Stimulated activated naive CD8-positive, alpha-beta T cell treated with anti-CD3 and anti-CD28 coated beads, Interleukin-15, amount 100 ng/mL, for 72 hours (primary cell): ENCODE measurements at regions not wholly inside any gene's neighbourhood (a gene's known extent, or its start where the extent isn't known, plus 50 kb on each side); places are given as distances from the start of the nearest gene placed in this dataset.

Source experiments
- ATAC-seq: fragments of 150-1000 bp; cut with Tn5 transposase; 2 replicates; pipeline ENCODE4 v1.10.0; 2021; ENCODE audit warnings: mild to moderate bottlenecking, moderate library complexity
- DNase-seq, 2 donors: peaks; one replicate each; pipeline ENCODE4 v3.0.0; 2021 to 2022
- H3K27ac Mint-ChIP-seq, 2 donors: one replicate each; pipeline ENCODE4 v1.8.0; 2022; ENCODE audit warnings: mild to moderate bottlenecking in 2 of 2, mixed read lengths in 2 of 2, moderate library complexity in 2 of 2
- H3K27me3 Mint-ChIP-seq: one replicate; pipeline ENCODE4 v1.8.0; 2022; ENCODE audit warnings: mixed read lengths
- H3K4me1 Mint-ChIP-seq: one replicate; pipeline ENCODE4 v1.8.0; 2022; ENCODE audit warnings: mild to moderate bottlenecking, mixed read lengths
- H3K4me3 Mint-ChIP-seq, 2 donors: one replicate each; pipeline ENCODE4 v1.8.0; 2022; ENCODE audit warnings: mild to moderate bottlenecking in 2 of 2, mixed read lengths in 2 of 2, moderate library complexity in 1 of 2
- H3K9me3 Mint-ChIP-seq, 2 donors: one replicate each; pipeline ENCODE4 v1.8.0; 2022; ENCODE audit warnings: mixed read lengths in 2 of 2

DNA sequence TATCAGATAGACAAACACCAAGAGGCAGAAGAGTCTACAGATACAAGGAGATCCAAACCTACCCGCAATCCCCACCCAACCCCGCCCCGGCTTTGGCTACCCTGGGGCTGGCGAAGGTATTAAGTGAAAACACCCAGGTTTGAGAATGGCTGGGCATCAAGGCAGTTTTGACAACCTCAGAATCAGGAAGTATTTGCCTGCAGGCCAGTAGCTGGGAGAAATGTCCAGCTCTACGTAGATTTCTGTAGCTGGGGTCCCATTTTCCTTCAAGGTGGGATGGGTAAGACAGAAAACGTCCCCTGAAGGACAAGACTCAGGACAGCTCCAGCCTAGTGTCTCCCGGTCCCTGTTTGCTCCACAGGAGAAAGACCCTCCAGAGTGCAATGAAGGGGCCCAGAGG lies 101.8 kb upstream of the ERG start:
- H3K4me1 Mint-ChIP-seq, result no peaks in the 10 kb centered on the region
- H3K9me3 Mint-ChIP-seq, result no peaks in the 10 kb centered on the region
- peaks cover 30% of the 10 kb centered on the region for H3K27me3 Mint-ChIP-seq
- H3K27ac Mint-ChIP-seq, result no peak overlapping the region
- H3K4me3 Mint-ChIP-seq, result no peak overlapping the region
- ATAC-seq (no peak), DNase-seq (no peak)

DNA sequence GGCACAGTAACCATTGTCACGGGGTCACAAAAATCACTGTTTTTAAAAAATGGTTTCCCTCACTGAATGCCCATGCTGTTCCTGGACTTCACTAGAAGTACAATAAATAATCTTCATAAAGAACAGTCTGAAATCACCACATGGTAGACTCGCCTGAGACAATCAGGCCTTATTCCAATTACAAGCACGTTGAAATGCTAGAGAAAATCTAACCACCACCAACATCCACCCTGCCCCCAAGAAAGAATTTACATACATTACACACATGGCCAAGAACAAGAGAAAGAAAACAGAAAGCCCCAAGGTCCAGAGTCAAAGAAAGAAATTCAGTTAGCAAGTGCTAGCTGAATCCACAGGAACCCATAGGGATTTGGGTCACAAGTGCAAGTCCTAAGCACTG lies 107.0 kb upstream of the ERG start:
- H3K4me1 Mint-ChIP-seq, result no peaks in the 10 kb centered on the region
- H3K27me3 Mint-ChIP-seq, result no peaks in the 10 kb centered on the region
- no peak overlapping the region for H3K4me3 Mint-ChIP-seq
- no peak for DNase-seq
- no peak for ATAC-seq
- no peak overlapping the region for H3K27ac Mint-ChIP-seq
- no peaks in the 10 kb centered on the region for H3K9me3 Mint-ChIP-seq

DNA sequence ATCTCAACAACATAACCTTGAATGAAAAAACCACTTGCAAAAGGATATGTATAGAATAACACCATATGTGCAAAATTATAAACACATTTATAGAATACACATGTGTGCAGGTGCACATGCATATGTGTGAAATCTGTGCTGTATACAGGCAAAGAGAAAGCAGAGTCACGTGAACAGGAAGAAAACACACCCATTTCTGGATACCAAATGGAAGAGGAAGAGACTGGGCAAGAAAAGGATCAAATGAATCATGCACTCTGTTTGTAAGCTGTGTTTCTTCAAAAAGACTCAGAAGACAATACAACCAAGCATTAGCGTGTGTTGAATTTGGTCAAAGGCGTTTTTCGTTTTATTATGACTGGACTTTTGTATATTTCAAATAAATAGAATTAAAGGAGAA lies 111.3 kb upstream of the ERG start:
- no peak for ATAC-seq

DNA sequence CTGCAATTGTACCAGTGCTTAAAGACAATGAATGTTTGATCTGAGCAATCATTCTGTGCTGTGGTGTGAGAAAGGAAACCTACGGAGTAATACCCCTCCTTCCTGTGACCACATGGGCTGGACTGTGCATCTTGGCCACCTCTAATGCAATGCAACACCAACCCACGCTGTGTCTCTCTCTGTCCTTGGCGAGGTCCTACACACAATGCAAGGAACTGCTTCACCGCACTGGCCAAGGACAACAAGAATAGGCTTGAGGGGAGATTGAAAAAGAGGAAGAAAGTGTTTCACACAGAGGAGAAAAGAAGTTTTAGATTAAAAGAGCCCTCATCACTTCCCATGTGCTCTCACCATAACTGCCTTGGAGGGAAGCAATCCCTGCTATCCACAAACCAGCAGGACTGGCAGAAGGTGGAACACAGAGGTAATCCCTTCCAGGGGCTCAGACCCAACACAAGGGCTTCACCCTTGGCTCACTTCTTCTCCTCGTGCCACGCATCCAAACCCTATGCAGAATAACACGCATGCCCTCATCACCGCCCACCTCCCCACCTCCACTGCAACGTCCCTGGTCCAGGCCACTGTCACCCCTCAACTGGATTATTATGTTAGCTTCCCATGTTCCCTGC lies 112.5 kb upstream of the ERG start:
- no peak overlapping the region for H3K4me3 Mint-ChIP-seq
- H3K27ac Mint-ChIP-seq, result no peak overlapping the region
- ATAC-seq (no peak), DNase-seq (no peak)
- no peaks in the 10 kb centered on the region for H3K4me1 Mint-ChIP-seq
- peaks cover 10% of the 10 kb centered on the region for H3K27me3 Mint-ChIP-seq
- H3K9me3 Mint-ChIP-seq, result no peaks in the 10 kb centered on the region

More for the DNA sequence above, 111.3 kb upstream of the ERG start:
- no peak overlapping the region for H3K4me3 Mint-ChIP-seq
- H3K27ac Mint-ChIP-seq, result no peak overlapping the region
- peaks cover 10% of the 10 kb centered on the region for H3K27me3 Mint-ChIP-seq
- H3K4me1 Mint-ChIP-seq, result no peaks in the 10 kb centered on the region
- no peak for DNase-seq
- H3K9me3 Mint-ChIP-seq, result no peaks in the 10 kb centered on the region

DNA sequence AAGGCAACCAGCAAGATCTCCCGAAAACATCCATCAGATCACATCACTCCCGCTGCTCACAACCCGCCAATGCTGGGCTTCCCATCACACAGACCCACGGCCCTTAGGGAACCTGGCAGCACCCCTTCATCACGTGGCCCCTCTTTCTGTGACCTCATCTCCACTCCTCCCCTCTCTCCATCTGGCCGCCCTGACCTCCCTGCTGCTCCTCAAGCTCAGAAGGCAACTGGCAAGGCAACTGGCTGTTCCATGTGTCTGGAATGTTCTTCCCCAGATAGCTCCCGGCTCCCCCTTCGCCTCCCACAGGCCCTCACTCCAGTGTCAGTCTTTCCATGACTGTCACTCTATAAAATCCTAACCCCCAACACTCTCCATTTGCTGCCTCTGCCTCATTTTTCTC lies 113.0 kb upstream of the ERG start:
- Mint-ChIP-seq H3K27me3 (peaks cover 10% of the 10 kb centered on the region), H3K4me1 (no peaks in the 10 kb centered on the region), H3K9me3 (no peaks in the 10 kb centered on the region), H3K4me3 (no peak overlapping the region), H3K27ac (no peak overlapping the region)
- DNase-seq (no peak), ATAC-seq (no peak)

DNA sequence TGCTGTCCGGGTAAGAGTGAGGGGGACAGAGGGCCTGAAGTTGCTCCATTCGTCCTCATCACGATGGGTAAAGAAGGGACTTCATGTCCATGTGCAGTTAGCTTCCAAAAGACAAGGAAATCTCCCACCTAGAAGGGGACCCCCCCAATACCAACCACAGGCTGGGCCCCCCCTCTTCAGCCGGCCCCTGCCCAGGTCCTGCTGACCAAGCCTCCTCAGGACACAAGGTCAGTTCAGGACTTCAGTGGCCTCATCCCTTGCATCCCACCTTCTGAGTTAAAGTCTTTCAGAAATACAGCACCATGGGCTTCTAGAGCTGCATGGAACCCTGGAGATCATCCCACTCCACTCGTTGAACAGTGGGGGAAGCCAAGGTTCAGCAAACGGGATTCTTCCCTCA lies 115.4 kb upstream of the ERG start:
- Mint-ChIP-seq H3K9me3 (no peaks in the 10 kb centered on the region), H3K4me3 (no peak overlapping the region), H3K27me3 (peaks cover 10% of the 10 kb centered on the region), H3K4me1 (no peaks in the 10 kb centered on the region), H3K27ac (no peak overlapping the region)
- ATAC-seq (no peak), DNase-seq (no peak)

DNA sequence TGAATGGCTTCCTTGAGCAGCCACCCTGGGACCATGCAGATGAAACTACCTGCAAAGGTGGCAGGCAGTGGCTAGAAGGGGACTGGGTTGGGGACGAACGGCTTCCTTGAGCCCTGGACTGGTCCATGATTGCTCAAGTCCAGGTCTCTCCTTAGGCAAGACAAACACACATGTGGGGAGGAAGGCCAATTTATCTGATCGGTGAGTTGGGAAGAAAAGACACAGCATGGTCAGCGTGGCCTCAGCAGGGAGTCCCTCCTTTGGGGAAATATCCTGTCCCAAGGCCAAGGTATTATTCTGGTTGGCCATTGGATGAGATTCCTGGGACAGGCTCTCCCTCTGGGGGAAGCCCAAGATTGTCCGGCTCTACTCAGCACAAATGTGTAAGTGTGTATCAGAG lies 116.3 kb upstream of the ERG start:
- H3K27ac Mint-ChIP-seq, result no peak overlapping the region
- ATAC-seq (no peak), DNase-seq (no peak)
- no peaks in the 10 kb centered on the region for H3K9me3 Mint-ChIP-seq
- peaks cover 10% of the 10 kb centered on the region for H3K27me3 Mint-ChIP-seq
- no peaks in the 10 kb centered on the region for H3K4me1 Mint-ChIP-seq
- no peak overlapping the region for H3K4me3 Mint-ChIP-seq

DNA sequence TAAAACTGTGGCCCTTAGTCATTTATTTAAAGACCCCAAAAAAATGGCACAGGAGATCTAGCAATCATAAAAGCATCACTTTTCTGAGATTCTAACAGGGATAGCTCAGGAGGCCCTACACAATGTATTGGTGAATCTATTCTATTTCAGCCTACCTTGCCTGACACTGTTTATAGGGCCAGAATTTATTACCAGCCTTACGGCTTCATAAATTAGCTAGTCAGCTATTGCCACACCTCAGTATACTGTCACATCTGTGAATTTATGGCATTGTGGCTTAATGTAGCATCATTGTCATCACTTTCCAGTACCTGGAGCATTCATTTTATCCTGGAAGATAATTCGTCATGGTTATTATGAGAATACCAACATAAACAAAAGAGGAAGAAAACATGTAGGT lies 121.2 kb upstream of the ERG start:
- Mint-ChIP-seq H3K4me3 (no peak overlapping the region), H3K27me3 (no peaks in the 10 kb centered on the region), H3K9me3 (no peaks in the 10 kb centered on the region), H3K4me1 (no peaks in the 10 kb centered on the region), H3K27ac (no peak overlapping the region)
- ATAC-seq (no peak), DNase-seq (no peak)

DNA sequence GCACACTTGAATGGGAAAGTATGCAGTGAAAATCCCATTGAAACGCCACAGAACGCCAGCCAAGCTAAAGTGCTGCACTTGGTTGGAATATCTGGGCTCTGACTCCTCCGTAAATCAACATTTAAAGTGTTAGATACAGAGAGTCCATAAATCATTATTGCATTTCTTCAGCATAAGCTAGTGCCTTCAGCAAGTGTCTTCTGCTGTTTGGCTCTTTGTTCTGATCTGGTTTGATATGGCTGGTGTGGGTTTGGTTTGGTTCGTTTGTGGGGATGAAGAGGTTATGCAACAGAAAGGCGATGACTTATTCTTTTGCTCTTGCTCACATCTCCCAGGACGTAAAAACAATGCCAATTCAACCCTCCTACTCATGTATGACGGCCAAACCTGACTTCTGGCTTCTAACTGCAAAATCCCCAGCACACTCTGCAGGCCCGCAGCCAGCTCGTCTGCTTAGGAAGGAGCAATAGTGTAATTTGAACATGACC lies 121.8 kb upstream of the ERG start:
- Mint-ChIP-seq H3K4me3 (no peak overlapping the region), H3K4me1 (no peaks in the 10 kb centered on the region), H3K27ac (peak overlapping the region in 1 of 2 donors; percentile 44), H3K9me3 (no peaks in the 10 kb centered on the region), H3K27me3 (no peaks in the 10 kb centered on the region)
- DNase-seq (no peak), ATAC-seq (no peak)

DNA sequence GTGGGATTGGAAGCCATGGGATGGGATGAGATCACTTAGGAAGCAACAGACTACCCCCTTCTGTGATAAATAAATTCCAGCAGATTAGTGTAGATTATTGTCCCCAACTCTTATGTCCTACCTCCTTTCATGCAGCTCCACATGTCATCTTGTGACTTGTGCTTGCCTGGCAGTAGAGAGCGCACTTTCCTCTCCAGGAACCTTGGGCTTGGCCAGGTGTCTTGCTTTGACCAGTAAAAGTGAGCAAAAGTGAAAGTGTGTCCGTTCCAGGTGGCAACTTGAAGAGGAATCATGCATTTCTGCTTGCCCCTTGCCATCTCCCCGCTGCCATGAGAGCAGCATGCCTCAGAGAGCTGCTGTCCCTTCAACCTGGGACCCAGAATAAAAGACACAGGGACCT lies 122.9 kb upstream of the ERG start:
- H3K4me1 Mint-ChIP-seq, result no peaks in the 10 kb centered on the region
- no peak overlapping the region for H3K4me3 Mint-ChIP-seq
- no peaks in the 10 kb centered on the region for H3K9me3 Mint-ChIP-seq
- no peak overlapping the region for H3K27ac Mint-ChIP-seq
- DNase-seq (no peak), ATAC-seq (no peak)
- no peaks in the 10 kb centered on the region for H3K27me3 Mint-ChIP-seq

DNA sequence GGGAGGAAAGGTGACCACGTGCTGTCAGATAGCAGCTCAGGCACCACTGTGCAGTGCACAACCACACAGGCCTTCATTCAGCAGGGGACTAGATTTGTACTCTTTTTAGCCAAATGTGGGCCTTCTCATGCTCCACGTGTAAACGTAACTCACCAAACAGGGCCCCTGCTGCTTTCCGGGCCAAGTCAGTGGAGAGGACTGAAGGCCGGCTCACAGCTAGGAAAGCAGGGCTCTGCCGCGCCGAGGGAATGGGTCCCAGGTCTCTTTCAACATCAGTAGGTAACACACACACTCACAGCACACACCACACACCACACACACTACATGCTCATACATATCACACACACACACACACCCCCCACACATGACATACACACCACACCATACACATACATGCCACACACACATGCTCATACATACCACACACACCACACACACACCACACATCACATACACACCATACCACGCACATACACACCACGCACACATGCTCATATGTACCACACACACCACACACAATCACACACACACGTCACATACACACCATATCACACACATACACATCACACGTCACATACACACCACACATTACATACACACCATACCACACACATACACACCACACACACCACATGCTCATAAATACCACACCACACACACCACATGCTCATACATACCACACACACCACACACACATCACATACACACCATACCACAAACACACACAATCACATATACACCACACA lies 124.0 kb upstream of the ERG start:
- no peak for ATAC-seq
- H3K9me3 Mint-ChIP-seq, result no peaks in the 10 kb centered on the region
- DNase-seq, result no peak
- no peaks in the 10 kb centered on the region for H3K4me1 Mint-ChIP-seq
- no peaks in the 10 kb centered on the region for H3K27me3 Mint-ChIP-seq
- H3K27ac Mint-ChIP-seq, result no peak overlapping the region
- no peak overlapping the region for H3K4me3 Mint-ChIP-seq

DNA sequence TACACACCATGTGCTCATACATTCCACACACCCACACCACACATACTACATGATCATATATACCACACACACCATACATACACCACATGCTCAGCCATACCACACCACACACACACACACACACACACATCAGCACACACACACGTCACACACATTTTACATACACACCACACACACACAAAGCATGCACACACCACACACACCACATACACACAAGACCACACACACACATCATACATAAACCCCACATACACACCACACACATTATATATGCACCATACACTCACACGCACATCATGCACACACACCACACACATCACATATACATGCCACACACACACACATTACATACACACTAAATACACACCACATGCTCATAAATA lies 124.5 kb upstream of the ERG start:
- Mint-ChIP-seq H3K4me3 (no peak overlapping the region), H3K4me1 (no peaks in the 10 kb centered on the region), H3K9me3 (no peaks in the 10 kb centered on the region), H3K27ac (no peak overlapping the region), H3K27me3 (no peaks in the 10 kb centered on the region)
- ATAC-seq (no peak), DNase-seq (no peak)

DNA sequence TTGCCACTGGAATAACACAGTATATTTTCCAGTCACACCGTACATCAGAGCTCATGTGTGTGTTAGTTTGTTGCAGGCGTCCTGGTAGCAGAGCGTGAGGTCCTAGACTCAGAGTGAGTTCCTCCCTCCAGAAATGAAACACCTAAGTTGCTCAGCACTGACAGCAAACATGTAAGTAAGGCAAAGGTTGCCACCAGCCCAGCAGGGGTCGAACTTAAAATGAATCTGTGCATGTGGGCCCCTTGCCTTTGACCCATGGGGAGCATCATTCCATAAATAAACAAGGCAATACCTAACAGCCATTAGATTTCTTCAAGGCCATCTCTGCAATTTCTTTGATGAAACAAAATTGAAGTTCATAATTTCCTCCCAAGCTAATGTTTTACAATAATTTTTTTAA lies 125.3 kb upstream of the ERG start:
- ATAC-seq, result no peak
- Mint-ChIP-seq H3K4me3 (no peak overlapping the region), H3K27me3 (peaks cover 5% of the 10 kb centered on the region)

DNA sequence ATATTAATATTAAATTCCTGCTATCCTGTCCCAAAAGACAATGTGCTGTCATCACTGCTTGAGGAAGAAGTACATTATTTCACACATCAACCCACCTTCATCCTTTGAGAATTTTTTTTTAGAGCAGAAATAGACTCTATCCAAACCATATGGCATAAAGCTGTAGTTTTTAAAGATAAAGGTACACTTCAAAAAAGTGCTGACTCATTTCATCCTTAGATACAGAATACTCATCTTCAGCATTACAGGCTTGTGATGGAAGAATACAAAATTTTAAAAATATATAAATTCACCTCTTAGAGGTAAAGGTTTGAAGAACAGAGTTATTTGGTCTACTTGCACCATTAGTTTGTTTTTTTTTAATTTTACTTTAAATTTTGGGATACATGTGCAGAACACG lies 126.7 kb upstream of the ERG start:
- Mint-ChIP-seq H3K27me3 (peaks cover 11% of the 10 kb centered on the region), H3K4me3 (no peak overlapping the region), H3K4me1 (no peaks in the 10 kb centered on the region), H3K27ac (no peak overlapping the region), H3K9me3 (peaks cover 4 to 5% of the 10 kb centered on the region in 2 donors)
- DNase-seq (no peak), ATAC-seq (no peak)

More for the DNA sequence above, 125.3 kb upstream of the ERG start:
- no peak overlapping the region for H3K27ac Mint-ChIP-seq
- no peaks in the 10 kb centered on the region for H3K9me3 Mint-ChIP-seq
- H3K4me1 Mint-ChIP-seq, result no peaks in the 10 kb centered on the region
- DNase-seq, result no peak

DNA sequence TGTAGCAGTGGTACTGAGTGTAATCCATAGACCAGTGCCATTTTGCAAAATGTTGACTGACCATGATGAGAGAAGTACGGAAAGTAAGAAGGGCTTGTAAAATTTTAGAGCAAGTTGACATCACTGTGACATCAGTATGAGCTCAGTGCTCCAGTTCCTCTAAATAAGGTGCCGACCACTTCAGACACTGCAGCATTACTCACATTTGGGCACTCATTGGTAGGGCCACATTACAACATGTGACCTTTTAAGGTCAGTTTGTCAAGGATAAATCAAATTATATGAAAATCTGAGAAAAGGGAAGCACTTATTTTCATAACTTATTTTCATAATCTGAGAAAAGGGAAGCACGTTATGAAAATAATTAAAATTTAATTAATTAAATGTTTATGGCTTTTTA lies 128.0 kb upstream of the ERG start:
- ATAC-seq (no peak), DNase-seq (no peak)
- Mint-ChIP-seq H3K4me3 (no peak overlapping the region), H3K27me3 (peaks cover 11% of the 10 kb centered on the region), H3K9me3 (peaks cover 13 to 14% of the 10 kb centered on the region in 2 donors), H3K4me1 (no peaks in the 10 kb centered on the region), H3K27ac (no peak overlapping the region)

DNA sequence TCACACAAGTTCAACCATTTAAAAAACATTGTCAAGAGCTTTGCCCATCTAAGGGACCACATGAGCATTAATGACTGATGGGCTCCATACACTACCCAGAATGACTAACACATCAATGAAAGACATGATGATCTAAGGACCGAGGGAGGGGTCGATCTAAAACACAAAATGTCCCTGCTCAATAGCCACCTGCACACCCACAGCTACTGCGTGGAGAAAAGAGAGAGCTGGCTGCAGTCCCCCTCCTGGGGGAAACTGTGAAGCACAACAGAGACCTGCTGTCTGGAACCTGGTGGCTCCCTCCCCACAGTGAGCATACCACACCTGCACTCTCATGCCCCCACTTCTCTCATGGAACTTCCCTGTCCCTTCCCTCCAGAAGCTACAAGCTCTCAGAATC lies 130.1 kb upstream of the ERG start:
- Mint-ChIP-seq H3K4me3 (no peak overlapping the region), H3K4me1 (no peaks in the 10 kb centered on the region), H3K27me3 (peaks cover 19% of the 10 kb centered on the region), H3K9me3 (peaks cover 23 to 28% of the 10 kb centered on the region in 2 donors), H3K27ac (peak overlapping the region in 1 of 2 donors; percentile 79)
- DNase-seq (no peak), ATAC-seq (no peak)

DNA sequence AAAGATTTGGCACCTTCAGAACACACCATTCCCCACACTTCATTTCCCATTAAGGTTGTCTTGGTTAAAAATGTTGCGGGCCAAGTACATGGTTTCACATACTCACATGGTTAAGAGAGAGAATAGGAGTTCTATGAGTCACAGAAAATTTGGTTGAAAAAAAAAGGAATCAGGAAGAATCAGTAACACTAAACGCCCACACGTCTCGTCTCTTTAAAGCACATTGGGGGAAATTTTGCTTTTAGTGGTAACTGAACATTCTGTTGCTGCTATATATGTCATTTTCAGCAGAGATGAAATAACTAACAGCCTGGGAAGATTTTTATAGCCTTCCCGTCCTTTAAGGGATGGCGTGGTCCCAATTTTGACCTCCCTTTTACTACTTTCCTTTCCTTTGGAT lies 132.9 kb upstream of the ERG start:
- DNase-seq (no peak), ATAC-seq (no peak)
- H3K27ac Mint-ChIP-seq, result no peak overlapping the region
- peaks cover 19% of the 10 kb centered on the region for H3K27me3 Mint-ChIP-seq
- no peak overlapping the region for H3K4me3 Mint-ChIP-seq
- H3K9me3 Mint-ChIP-seq, result peaks cover 23 to 35% of the 10 kb centered on the region in 2 donors
- no peaks in the 10 kb centered on the region for H3K4me1 Mint-ChIP-seq
